HEK293T (cell line): ENCODE measurements at regions not wholly inside any gene's neighbourhood (a gene's known extent, or its start where the extent isn't known, plus 50 kb on each side); places are given as distances from the start of the nearest gene placed in this dataset.

Experiments
- ARNT ChIP-seq: fragments of 450-650 bp; IDR thresholded peaks from 2 replicates; pipeline ENCODE4 v1.6.1; 2017; ENCODE audit warnings: mild to moderate bottlenecking
- BHLHE40 ChIP-seq: fragments of 450-650 bp; IDR thresholded peaks from 2 replicates; pipeline ENCODE4 v1.6.1; 2016; ENCODE audit warnings: mild to moderate bottlenecking, moderate library complexity, borderline replicate concordance
- FOXA1 ChIP-seq: fragments of 450-650 bp; IDR thresholded peaks from 2 replicates; pipeline ENCODE4 v1.6.1; 2016; ENCODE audit warnings: mild to moderate bottlenecking
- FOXK2 ChIP-seq: fragments of 450-650 bp; IDR thresholded peaks from 2 replicates; pipeline ENCODE4 v1.6.1; 2016; ENCODE audit warnings: mild to moderate bottlenecking
- FOXM1 ChIP-seq: fragments of 450-650 bp; IDR thresholded peaks from 2 replicates; pipeline ENCODE4 v1.6.1; 2017; ENCODE audit warnings: mild to moderate bottlenecking, borderline replicate concordance
- HDGF ChIP-seq: fragments of 450-650 bp; IDR thresholded peaks from 2 replicates; pipeline ENCODE4 v1.6.1; 2017; ENCODE audit warnings: antibody characterized with exemption, borderline replicate concordance
- LEF1 ChIP-seq: fragments of 450-650 bp; IDR thresholded peaks from 2 replicates; pipeline ENCODE4 v1.6.1; 2017; ENCODE audit warnings: mild to moderate bottlenecking, borderline replicate concordance
- NFRKB ChIP-seq: fragments of 450-650 bp; IDR thresholded peaks from 2 replicates; pipeline ENCODE4 v1.6.1; 2016; ENCODE audit warnings: mild to moderate bottlenecking, moderate library complexity
- PKNOX1 ChIP-seq: fragments of 450-650 bp; IDR thresholded peaks from 2 replicates; pipeline ENCODE4 v1.6.1; 2016
- SP1 ChIP-seq: fragments of 450-650 bp; IDR thresholded peaks from 2 replicates; pipeline ENCODE4 v1.6.1; 2017
- SUZ12 ChIP-seq: fragments of 450-650 bp; IDR thresholded peaks from 2 replicates; pipeline ENCODE4 v1.6.1; 2016; ENCODE audit warnings: mild to moderate bottlenecking
- TARDBP ChIP-seq: fragments of 450-650 bp; IDR thresholded peaks from 2 replicates; pipeline ENCODE4 v1.6.1; 2016
- ZNF384 ChIP-seq: fragments of 450-650 bp; IDR thresholded peaks from 2 replicates; pipeline ENCODE4 v1.6.1; 2016

- TF ChIP-seq ARNT (no peak), TARDBP (no peak), FOXK2 (no peak), NFRKB (no peak), PKNOX1 (no peak), LEF1 (no peak), BHLHE40 (no peak), SP1 (no peak), HDGF (no peak), FOXA1 (no peak), SUZ12 (no peak), ZNF384 (no peak), FOXM1 (no peak)
These were observed 908.5 kb upstream of the SEMA6D start for GRCh38 chr15:46808834-46809233.
